ENCODE measurements at regions not wholly inside any gene's neighbourhood (a gene's known extent, or its start where the extent isn't known, plus 50 kb on each side); places are given as distances from the start of the nearest gene placed in this dataset.

GRCh38 chr10:90350122-90350521 is 507.7 kb downstream of the HTR7 start:
- no peaks in the 10 kb centered on the region for H3K9me3 ChIP-seq
- intact Hi-C loops (cut with DNase I) = no loop called here
- TF ChIP-seq, protein P1, sequence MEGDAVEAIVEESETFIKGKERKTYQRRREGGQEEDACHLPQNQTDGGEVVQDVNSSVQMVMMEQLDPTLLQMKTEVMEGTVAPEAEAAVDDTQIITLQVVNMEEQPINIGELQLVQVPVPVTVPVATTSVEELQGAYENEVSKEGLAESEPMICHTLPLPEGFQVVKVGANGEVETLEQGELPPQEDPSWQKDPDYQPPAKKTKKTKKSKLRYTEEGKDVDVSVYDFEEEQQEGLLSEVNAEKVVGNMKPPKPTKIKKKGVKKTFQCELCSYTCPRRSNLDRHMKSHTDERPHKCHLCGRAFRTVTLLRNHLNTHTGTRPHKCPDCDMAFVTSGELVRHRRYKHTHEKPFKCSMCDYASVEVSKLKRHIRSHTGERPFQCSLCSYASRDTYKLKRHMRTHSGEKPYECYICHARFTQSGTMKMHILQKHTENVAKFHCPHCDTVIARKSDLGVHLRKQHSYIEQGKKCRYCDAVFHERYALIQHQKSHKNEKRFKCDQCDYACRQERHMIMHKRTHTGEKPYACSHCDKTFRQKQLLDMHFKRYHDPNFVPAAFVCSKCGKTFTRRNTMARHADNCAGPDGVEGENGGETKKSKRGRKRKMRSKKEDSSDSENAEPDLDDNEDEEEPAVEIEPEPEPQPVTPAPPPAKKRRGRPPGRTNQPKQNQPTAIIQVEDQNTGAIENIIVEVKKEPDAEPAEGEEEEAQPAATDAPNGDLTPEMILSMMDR (IDR thresholded peaks at IDR 0.05) = no peak

GRCh38 chr10:90352288-90352687 is 505.6 kb downstream of the HTR7 start:
- H3K27me3 ChIP-seq = no peaks in the 10 kb centered on the region
- intact Hi-C loops (cut with DNase I) = no loop called here

More at GRCh38 chr10:90350122-90350521, 507.7 kb downstream of the HTR7 start:
- Histone ChIP-seq H3K9ac (ENCODE audit: low read depth in 2 of 2, low read length in 2 of 2) (no peak overlapping the region), H3K4me1 (no peaks in the 10 kb centered on the region), H3K27me3 (no peaks in the 10 kb centered on the region), H3K36me3 (no peaks in the 10 kb centered on the region), H3K27ac (no peak overlapping the region), H3K4me3 (no peak overlapping the region)
- DNase-seq = no peak

DNA sequence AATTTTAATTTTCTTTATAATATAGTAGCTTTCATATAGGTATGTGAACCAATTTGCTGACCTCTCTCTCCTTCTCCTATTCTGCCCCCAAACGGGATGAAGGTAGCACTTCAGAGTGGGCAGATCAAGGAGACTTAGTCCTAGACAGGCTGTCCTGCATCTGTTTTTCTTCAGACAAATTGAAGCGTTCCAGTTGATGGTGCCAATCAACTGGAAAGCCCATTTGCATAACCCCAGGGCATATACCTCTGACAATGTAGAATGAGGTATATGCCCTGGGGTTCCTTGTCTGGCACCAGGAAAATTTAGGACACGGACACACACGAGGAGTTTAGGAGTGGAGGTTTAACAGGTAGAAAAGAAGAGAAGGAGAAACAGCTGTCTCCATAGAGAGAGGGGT is 502.9 kb downstream of the HTR7 start:
- H3K36me3 ChIP-seq = no peaks in the 10 kb centered on the region
- no peak overlapping the region for H3K27ac ChIP-seq
- H3K9me3 ChIP-seq = no peaks in the 10 kb centered on the region
- H3K9ac ChIP-seq (ENCODE audit: low read depth in 2 of 2, low read length in 2 of 2) = no peak overlapping the region
- no peak for DNase-seq
- no peaks in the 10 kb centered on the region for H3K27me3 ChIP-seq
- intact Hi-C loops (cut with DNase I) = no loop called here
- no peaks in the 10 kb centered on the region for H3K4me1 ChIP-seq
- H3K4me3 ChIP-seq = no peak overlapping the region
- TF ChIP-seq, protein P1 (IDR thresholded peaks at IDR 0.05) = no peak

More at GRCh38 chr10:90352288-90352687, 505.6 kb downstream of the HTR7 start:
- no peak for DNase-seq
- Histone ChIP-seq H3K9ac (ENCODE audit: low read depth in 2 of 2, low read length in 2 of 2) (no peak overlapping the region), H3K4me1 (no peaks in the 10 kb centered on the region), H3K36me3 (no peaks in the 10 kb centered on the region), H3K27ac (no peak overlapping the region), H3K4me3 (no peak overlapping the region), H3K9me3 (no peaks in the 10 kb centered on the region)
- TF ChIP-seq, protein P1 (IDR thresholded peaks at IDR 0.05) = no peak

GRCh38 chr10:90363799-90364483 is 493.9 kb downstream of the HTR7 start:
- Histone ChIP-seq H3K36me3 (no peaks in the 10 kb centered on the region), H3K9ac (ENCODE audit: low read depth in 2 of 2, low read length in 2 of 2) (no peak overlapping the region), H3K27me3 (no peaks in the 10 kb centered on the region), H3K4me3 (no peak overlapping the region), H3K9me3 (no peaks in the 10 kb centered on the region), H3K4me1 (no peaks in the 10 kb centered on the region), H3K27ac (no peak overlapping the region)
- DNase-seq = no peak
- TF ChIP-seq, protein P1 (IDR thresholded peaks at IDR 0.05) = no peak
- intact Hi-C loops (cut with DNase I) = no loop called here

- Histone ChIP-seq H3K4me3 (no peak overlapping the region), H3K27me3 (no peaks in the 10 kb centered on the region), H3K9me3 (no peaks in the 10 kb centered on the region), H3K9ac (ENCODE audit: low read depth in 2 of 2, low read length in 2 of 2) (no peak overlapping the region), H3K4me1 (no peaks in the 10 kb centered on the region), H3K27ac (no peak overlapping the region), H3K36me3 (no peaks in the 10 kb centered on the region)
- intact Hi-C loops (cut with DNase I) = no loop called here
- TF ChIP-seq, protein P1 (IDR thresholded peaks at IDR 0.05) = no peak
- no peak for DNase-seq
These were observed 485.4 kb downstream of the HTR7 start for GRCh38 chr10:90372451-90372850.
